GM23338 (cell line): ENCODE measurements at regions not wholly inside any gene's neighbourhood (a gene's known extent, or its start where the extent isn't known, plus 50 kb on each side); places are given as distances from the start of the nearest gene placed in this dataset.

Experiments
- CREB1 ChIP-seq: fragments of 250-450 bp; sonication (Bioruptor Pico); IDR thresholded peaks from 2 replicates; pipeline ENCODE4 v1.5.0; 2020; ENCODE audit warnings: low read depth, mild to moderate bottlenecking, moderate library complexity
- EZH2 ChIP-seq: fragments of 200-600 bp; sonication (generic); IDR thresholded peaks from one replicate; pipeline ENCODE4 v1.8.0; 2017; ENCODE audit warnings: antibody characterized with exemption, mild to moderate bottlenecking, low read depth; ENCODE audit not compliant: unreplicated experiment
- EZH2phosphoT487 ChIP-seq: fragments of 200-600 bp; sonication (generic); IDR thresholded peaks from one replicate; pipeline ENCODE4 v1.8.1; 2018; ENCODE audit warnings: antibody characterized with exemption; ENCODE audit not compliant: unreplicated experiment
- JUNB ChIP-seq: IDR thresholded peaks from one replicate; pipeline ENCODE4 v1.6.1; 2016; ENCODE audit warnings: antibody characterized with exemption; ENCODE audit not compliant: unreplicated experiment
- NANOG ChIP-seq: IDR thresholded peaks from 2 replicates; pipeline ENCODE4 v1.6.1; 2016; ENCODE audit warnings: antibody characterized with exemption, borderline replicate concordance
- POLR2AphosphoS5 ChIP-seq: IDR thresholded peaks from 2 replicates; pipeline ENCODE4 v1.6.1; 2016; ENCODE audit warnings: antibody characterized with exemption, low read depth
- REST ChIP-seq: IDR thresholded peaks from one replicate; pipeline ENCODE4 v1.6.1; 2018; ENCODE audit warnings: antibody characterized with exemption; ENCODE audit not compliant: unreplicated experiment
- STAT1 ChIP-seq: IDR thresholded peaks from one replicate; pipeline ENCODE4 v1.6.1; 2016; ENCODE audit warnings: antibody characterized with exemption; ENCODE audit not compliant: unreplicated experiment
- ZNF114 ChIP-seq: fragments of 250-450 bp; sonication (Bioruptor Pico); IDR thresholded peaks from 2 replicates; pipeline ENCODE4 v1.5.0; 2020; ENCODE audit warnings: mild to moderate bottlenecking, moderate library complexity
- ZNF331 ChIP-seq: fragments of 250-450 bp; sonication (Bioruptor Pico); IDR thresholded peaks from 2 replicates; pipeline ENCODE4 v1.5.0; 2020; ENCODE audit warnings: low read depth, mild to moderate bottlenecking, moderate library complexity
- TF ChIP-seq, protein P1 (sequence below), 2 experiments: fragments of 200-600 bp in 1 of 2; sonication (generic) in 1 of 2; conservative IDR thresholded peaks; 2 replicates each; pipeline versions ENCODE4 v1.5.1 to v1.6.1; 2016 to 2017; ENCODE audit warnings: antibody characterized with exemption in 2 of 2, low read depth in 2 of 2, mild to moderate bottlenecking in 2 of 2, moderate library complexity in 1 of 2
- TF ChIP-seq, protein P2 (sequence below): IDR thresholded peaks from 2 replicates; pipeline ENCODE4 v1.6.1; 2016; ENCODE audit warnings: antibody characterized with exemption
- TF ChIP-seq, protein P3 (sequence below): fragments of 250-450 bp; sonication (Bioruptor Pico); IDR thresholded peaks from 2 replicates; pipeline ENCODE4 v1.5.0; 2020; ENCODE audit warnings: mild to moderate bottlenecking, moderate library complexity

GRCh38 chr1:30103708-30104411, 619.5 kb downstream of the MATN1 start:
- TF ChIP-seq, protein P1, sequence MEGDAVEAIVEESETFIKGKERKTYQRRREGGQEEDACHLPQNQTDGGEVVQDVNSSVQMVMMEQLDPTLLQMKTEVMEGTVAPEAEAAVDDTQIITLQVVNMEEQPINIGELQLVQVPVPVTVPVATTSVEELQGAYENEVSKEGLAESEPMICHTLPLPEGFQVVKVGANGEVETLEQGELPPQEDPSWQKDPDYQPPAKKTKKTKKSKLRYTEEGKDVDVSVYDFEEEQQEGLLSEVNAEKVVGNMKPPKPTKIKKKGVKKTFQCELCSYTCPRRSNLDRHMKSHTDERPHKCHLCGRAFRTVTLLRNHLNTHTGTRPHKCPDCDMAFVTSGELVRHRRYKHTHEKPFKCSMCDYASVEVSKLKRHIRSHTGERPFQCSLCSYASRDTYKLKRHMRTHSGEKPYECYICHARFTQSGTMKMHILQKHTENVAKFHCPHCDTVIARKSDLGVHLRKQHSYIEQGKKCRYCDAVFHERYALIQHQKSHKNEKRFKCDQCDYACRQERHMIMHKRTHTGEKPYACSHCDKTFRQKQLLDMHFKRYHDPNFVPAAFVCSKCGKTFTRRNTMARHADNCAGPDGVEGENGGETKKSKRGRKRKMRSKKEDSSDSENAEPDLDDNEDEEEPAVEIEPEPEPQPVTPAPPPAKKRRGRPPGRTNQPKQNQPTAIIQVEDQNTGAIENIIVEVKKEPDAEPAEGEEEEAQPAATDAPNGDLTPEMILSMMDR (conservative IDR thresholded peaks at IDR 0.05; ENCODE audit: low read depth in 2 of 2), result 0 out of 4 replicates have a peak, but pooled peaks of 1 of the 2 experiments have one; percentile 14
- no peak for TF ChIP-seq EZH2phosphoT487
- TF ChIP-seq EZH2, result no peak
- no peak for TF ChIP-seq POLR2AphosphoS5
- TF ChIP-seq CREB1 (CRISPR knock-in tag), result no peak
- TF ChIP-seq JUNB, result no peak
- no peak for TF ChIP-seq REST
- no peak for TF ChIP-seq STAT1
- TF ChIP-seq, protein P2, sequence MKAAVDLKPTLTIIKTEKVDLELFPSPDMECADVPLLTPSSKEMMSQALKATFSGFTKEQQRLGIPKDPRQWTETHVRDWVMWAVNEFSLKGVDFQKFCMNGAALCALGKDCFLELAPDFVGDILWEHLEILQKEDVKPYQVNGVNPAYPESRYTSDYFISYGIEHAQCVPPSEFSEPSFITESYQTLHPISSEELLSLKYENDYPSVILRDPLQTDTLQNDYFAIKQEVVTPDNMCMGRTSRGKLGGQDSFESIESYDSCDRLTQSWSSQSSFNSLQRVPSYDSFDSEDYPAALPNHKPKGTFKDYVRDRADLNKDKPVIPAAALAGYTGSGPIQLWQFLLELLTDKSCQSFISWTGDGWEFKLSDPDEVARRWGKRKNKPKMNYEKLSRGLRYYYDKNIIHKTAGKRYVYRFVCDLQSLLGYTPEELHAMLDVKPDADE, result no peak
- TF ChIP-seq NANOG, result no peak
- TF ChIP-seq ZNF114 (CRISPR knock-in tag), result no peak
- TF ChIP-seq, protein P3, sequence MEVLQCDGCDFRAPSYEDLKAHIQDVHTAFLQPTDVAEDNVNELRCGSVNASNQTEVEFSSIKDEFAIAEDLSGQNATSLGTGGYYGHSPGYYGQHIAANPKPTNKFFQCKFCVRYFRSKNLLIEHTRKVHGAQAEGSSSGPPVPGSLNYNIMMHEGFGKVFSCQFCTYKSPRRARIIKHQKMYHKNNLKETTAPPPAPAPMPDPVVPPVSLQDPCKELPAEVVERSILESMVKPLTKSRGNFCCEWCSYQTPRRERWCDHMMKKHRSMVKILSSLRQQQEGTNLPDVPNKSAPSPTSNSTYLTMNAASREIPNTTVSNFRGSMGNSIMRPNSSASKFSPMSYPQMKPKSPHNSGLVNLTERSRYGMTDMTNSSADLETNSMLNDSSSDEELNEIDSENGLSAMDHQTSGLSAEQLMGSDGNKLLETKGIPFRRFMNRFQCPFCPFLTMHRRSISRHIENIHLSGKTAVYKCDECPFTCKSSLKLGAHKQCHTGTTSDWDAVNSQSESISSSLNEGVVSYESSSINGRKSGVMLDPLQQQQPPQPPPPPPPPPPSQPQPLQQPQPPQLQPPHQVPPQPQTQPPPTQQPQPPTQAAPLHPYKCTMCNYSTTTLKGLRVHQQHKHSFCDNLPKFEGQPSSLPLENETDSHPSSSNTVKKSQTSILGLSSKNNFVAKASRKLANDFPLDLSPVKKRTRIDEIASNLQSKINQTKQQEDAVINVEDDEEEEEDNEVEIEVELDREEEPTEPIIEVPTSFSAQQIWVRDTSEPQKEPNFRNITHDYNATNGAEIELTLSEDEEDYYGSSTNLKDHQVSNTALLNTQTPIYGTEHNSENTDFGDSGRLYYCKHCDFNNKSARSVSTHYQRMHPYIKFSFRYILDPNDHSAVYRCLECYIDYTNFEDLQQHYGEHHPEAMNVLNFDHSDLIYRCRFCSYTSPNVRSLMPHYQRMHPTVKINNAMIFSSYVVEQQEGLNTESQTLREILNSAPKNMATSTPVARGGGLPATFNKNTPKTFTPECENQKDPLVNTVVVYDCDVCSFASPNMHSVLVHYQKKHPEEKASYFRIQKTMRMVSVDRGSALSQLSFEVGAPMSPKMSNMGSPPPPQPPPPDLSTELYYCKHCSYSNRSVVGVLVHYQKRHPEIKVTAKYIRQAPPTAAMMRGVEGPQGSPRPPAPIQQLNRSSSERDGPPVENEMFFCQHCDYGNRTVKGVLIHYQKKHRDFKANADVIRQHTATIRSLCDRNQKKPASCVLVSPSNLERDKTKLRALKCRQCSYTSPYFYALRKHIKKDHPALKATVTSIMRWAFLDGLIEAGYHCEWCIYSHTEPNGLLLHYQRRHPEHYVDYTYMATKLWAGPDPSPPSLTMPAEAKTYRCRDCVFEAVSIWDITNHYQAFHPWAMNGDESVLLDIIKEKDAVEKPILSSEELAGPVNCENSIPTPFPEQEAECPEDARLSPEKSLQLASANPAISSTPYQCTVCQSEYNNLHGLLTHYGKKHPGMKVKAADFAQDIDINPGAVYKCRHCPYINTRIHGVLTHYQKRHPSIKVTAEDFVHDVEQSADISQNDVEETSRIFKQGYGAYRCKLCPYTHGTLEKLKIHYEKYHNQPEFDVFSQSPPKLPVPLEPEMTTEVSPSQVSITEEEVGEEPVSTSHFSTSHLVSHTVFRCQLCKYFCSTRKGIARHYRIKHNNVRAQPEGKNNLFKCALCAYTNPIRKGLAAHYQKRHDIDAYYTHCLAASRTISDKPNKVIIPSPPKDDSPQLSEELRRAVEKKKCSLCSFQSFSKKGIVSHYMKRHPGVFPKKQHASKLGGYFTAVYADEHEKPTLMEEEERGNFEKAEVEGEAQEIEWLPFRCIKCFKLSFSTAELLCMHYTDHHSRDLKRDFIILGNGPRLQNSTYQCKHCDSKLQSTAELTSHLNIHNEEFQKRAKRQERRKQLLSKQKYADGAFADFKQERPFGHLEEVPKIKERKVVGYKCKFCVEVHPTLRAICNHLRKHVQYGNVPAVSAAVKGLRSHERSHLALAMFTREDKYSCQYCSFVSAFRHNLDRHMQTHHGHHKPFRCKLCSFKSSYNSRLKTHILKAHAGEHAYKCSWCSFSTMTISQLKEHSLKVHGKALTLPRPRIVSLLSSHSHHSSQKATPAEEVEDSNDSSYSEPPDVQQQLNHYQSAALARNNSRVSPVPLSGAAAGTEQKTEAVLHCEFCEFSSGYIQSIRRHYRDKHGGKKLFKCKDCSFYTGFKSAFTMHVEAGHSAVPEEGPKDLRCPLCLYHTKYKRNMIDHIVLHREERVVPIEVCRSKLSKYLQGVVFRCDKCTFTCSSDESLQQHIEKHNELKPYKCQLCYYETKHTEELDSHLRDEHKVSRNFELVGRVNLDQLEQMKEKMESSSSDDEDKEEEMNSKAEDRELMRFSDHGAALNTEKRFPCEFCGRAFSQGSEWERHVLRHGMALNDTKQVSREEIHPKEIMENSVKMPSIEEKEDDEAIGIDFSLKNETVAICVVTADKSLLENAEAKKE (CRISPR knock-in tag), result no peak
- TF ChIP-seq ZNF331 (CRISPR knock-in tag), result no peak
